ENCODE measurements at regions not wholly inside any gene's neighbourhood (a gene's known extent, or its start where the extent isn't known, plus 50 kb on each side); places are given as distances from the start of the nearest gene placed in this dataset.

- TF ChIP-seq CTCF (IDR thresholded peaks at IDR 0.05; ENCODE audit: extremely low read depth, low read depth, low read length) = no peak
- H3K4me2 ChIP-seq (ENCODE audit: insufficient read depth, low read length) = no peak overlapping the region
Observed at GRCh38 chr5:84791730-84792129, 407.1 kb upstream of the EDIL3 start.

GRCh38 chr5:84791138-84791537 lies 406.5 kb upstream of the EDIL3 start:
- no peaks in the 10 kb centered on the region for H4K20me1 ChIP-seq (ENCODE audit: insufficient read depth, low read length)
- no peak overlapping the region for H2AFZ ChIP-seq (ENCODE audit: low read length)
- H3K4me2 ChIP-seq (ENCODE audit: insufficient read depth, low read length) = no peak overlapping the region
- TF ChIP-seq CTCF (IDR thresholded peaks at IDR 0.05; ENCODE audit: extremely low read depth, low read depth, low read length) = no peak
- no peaks in the 10 kb centered on the region for H3K79me2 ChIP-seq (ENCODE audit: insufficient read depth, low read length)
- H3K4me3 ChIP-seq (ENCODE audit: insufficient read depth, low read length) = no peak overlapping the region
- DNase-seq (ENCODE audit: insufficient read length, low spot score, missing footprints) = no peak
- H3K27ac ChIP-seq (ENCODE audit: low read depth, low read length) = no peak overlapping the region
- no peaks in the 10 kb centered on the region for H3K27me3 ChIP-seq (ENCODE audit: insufficient read depth, low read length)
- H3K9me3 ChIP-seq (ENCODE audit: low read depth, low read length) = no peaks in the 10 kb centered on the region
- H3K36me3 ChIP-seq (ENCODE audit: insufficient read depth, low read length) = no peaks in the 10 kb centered on the region
- H3K4me1 ChIP-seq (ENCODE audit: insufficient read depth, low read length) = no peaks in the 10 kb centered on the region

More at GRCh38 chr5:84791730-84792129, 407.1 kb upstream of the EDIL3 start:
- H3K4me3 ChIP-seq (ENCODE audit: insufficient read depth, low read length) = no peak overlapping the region
- H3K27me3 ChIP-seq (ENCODE audit: insufficient read depth, low read length) = no peaks in the 10 kb centered on the region
- H3K79me2 ChIP-seq (ENCODE audit: insufficient read depth, low read length) = no peaks in the 10 kb centered on the region
- no peak overlapping the region for H3K27ac ChIP-seq (ENCODE audit: low read depth, low read length)
- DNase-seq (ENCODE audit: insufficient read length, low spot score, missing footprints) = no peak
- no peak overlapping the region for H2AFZ ChIP-seq (ENCODE audit: low read length)
- no peaks in the 10 kb centered on the region for H4K20me1 ChIP-seq (ENCODE audit: insufficient read depth, low read length)
- no peaks in the 10 kb centered on the region for H3K36me3 ChIP-seq (ENCODE audit: insufficient read depth, low read length)
- no peaks in the 10 kb centered on the region for H3K9me3 ChIP-seq (ENCODE audit: low read depth, low read length)
- H3K4me1 ChIP-seq (ENCODE audit: insufficient read depth, low read length) = no peaks in the 10 kb centered on the region

- Histone ChIP-seq H3K27me3 (ENCODE audit: insufficient read depth, low read length) (no peaks in the 10 kb centered on the region), H3K79me2 (ENCODE audit: insufficient read depth, low read length) (no peaks in the 10 kb centered on the region), H2AFZ (ENCODE audit: low read length) (no peak overlapping the region), H3K4me2 (ENCODE audit: insufficient read depth, low read length) (no peak overlapping the region), H4K20me1 (ENCODE audit: insufficient read depth, low read length) (no peaks in the 10 kb centered on the region), H3K36me3 (ENCODE audit: insufficient read depth, low read length) (no peaks in the 10 kb centered on the region), H3K4me1 (ENCODE audit: insufficient read depth, low read length) (no peaks in the 10 kb centered on the region), H3K4me3 (ENCODE audit: insufficient read depth, low read length) (no peak overlapping the region), H3K9me3 (ENCODE audit: low read depth, low read length) (no peaks in the 10 kb centered on the region), H3K27ac (ENCODE audit: low read depth, low read length) (no peak overlapping the region)
- TF ChIP-seq CTCF (IDR thresholded peaks at IDR 0.05; ENCODE audit: extremely low read depth, low read depth, low read length) = no peak
- no peak for DNase-seq (ENCODE audit: insufficient read length, low spot score, missing footprints)
Observed at GRCh38 chr5:84790406-84790805, 405.7 kb upstream of the EDIL3 start.

- H3K9me3 ChIP-seq (ENCODE audit: low read depth, low read length) = no peaks in the 10 kb centered on the region
- no peak overlapping the region for H3K4me3 ChIP-seq (ENCODE audit: insufficient read depth, low read length)
- no peak for TF ChIP-seq CTCF (IDR thresholded peaks at IDR 0.05; ENCODE audit: extremely low read depth, low read depth, low read length)
- H3K27ac ChIP-seq (ENCODE audit: low read depth, low read length) = no peak overlapping the region
- H3K4me1 ChIP-seq (ENCODE audit: insufficient read depth, low read length) = no peaks in the 10 kb centered on the region
- no peaks in the 10 kb centered on the region for H3K36me3 ChIP-seq (ENCODE audit: insufficient read depth, low read length)
- H3K27me3 ChIP-seq (ENCODE audit: insufficient read depth, low read length) = no peaks in the 10 kb centered on the region
- H2AFZ ChIP-seq (ENCODE audit: low read length) = no peak overlapping the region
- H3K79me2 ChIP-seq (ENCODE audit: insufficient read depth, low read length) = no peaks in the 10 kb centered on the region
- H4K20me1 ChIP-seq (ENCODE audit: insufficient read depth, low read length) = no peaks in the 10 kb centered on the region
- no peak overlapping the region for H3K4me2 ChIP-seq (ENCODE audit: insufficient read depth, low read length)
- no peak for DNase-seq (ENCODE audit: insufficient read length, low spot score, missing footprints)
Observed at GRCh38 chr5:84783003-84783402, 398.3 kb upstream of the EDIL3 start.

Data from osteoblast (primary cell).